ENCODE measurements at regions not wholly inside any gene's neighbourhood (a gene's known extent, or its start where the extent isn't known, plus 50 kb on each side); places are given as distances from the start of the nearest gene placed in this dataset.

DNA sequence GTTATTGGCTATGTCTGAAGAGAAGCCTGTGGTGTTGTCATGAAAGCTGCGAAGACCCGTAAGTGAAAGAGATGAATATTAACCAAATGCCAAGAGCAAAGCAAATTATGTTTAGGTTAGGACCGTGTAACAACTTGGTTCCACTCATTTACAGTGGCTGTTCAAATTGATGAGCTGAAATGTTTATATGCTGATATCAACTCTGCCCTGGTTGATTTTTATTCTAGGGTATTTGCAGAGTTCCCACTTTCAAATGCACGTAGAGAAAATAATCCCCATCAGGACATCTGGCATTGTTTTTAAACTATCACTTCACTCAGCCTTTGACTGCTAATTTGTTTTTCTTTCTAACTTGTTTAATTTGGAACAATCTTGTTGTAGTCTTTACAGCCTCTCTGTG is 581.6 kb upstream of the ADAMTS5 start:
- TF ChIP-seq, protein P1, sequence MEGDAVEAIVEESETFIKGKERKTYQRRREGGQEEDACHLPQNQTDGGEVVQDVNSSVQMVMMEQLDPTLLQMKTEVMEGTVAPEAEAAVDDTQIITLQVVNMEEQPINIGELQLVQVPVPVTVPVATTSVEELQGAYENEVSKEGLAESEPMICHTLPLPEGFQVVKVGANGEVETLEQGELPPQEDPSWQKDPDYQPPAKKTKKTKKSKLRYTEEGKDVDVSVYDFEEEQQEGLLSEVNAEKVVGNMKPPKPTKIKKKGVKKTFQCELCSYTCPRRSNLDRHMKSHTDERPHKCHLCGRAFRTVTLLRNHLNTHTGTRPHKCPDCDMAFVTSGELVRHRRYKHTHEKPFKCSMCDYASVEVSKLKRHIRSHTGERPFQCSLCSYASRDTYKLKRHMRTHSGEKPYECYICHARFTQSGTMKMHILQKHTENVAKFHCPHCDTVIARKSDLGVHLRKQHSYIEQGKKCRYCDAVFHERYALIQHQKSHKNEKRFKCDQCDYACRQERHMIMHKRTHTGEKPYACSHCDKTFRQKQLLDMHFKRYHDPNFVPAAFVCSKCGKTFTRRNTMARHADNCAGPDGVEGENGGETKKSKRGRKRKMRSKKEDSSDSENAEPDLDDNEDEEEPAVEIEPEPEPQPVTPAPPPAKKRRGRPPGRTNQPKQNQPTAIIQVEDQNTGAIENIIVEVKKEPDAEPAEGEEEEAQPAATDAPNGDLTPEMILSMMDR (IDR thresholded peaks at IDR 0.05): no peak
- TF ChIP-seq EZH2 (IDR thresholded peaks at IDR 0.05; ENCODE audit: borderline replicate concordance, insufficient read depth, low read depth, low read length, poor library complexity, severe bottlenecking): no peak
